ENCODE measurements at regions not wholly inside any gene's neighbourhood (a gene's known extent, or its start where the extent isn't known, plus 50 kb on each side); places are given as distances from the start of the nearest gene placed in this dataset.

GRCh38 chr18:43341014-43341413 lies 63.7 kb upstream of the SYT4 start:
- TF ChIP-seq EZH2 (IDR thresholded peaks at IDR 0.05; ENCODE audit: low read length) (no peak), CTCF (optimal IDR thresholded peaks at IDR 0.05 in 1 of 3, IDR thresholded peaks at IDR 0.05 in 1 of 3, conservative IDR thresholded peaks at IDR 0.05 in 1 of 3; ENCODE audit: extremely low read depth in 1 of 3, insufficient read depth in 2 of 3, low read length in 3 of 3) (no peak)
- no peak overlapping the region for H3K4me2 ChIP-seq (ENCODE audit: control insufficient read depth, extremely low read depth, insufficient read depth, low read depth, low read length)
- no peaks in the 10 kb centered on the region for H4K20me1 ChIP-seq (ENCODE audit: control insufficient read depth, extremely low read depth, insufficient read depth, low read length)
- no peaks in the 10 kb centered on the region for H3K4me1 ChIP-seq (ENCODE audit: control insufficient read depth, extremely low read depth, insufficient read depth, low read length)
- no peaks in the 10 kb centered on the region for H3K9me3 ChIP-seq (ENCODE audit: control insufficient read depth, low read depth, low read length)
- no peaks in the 10 kb centered on the region for H3K27me3 ChIP-seq (ENCODE audit: control insufficient read depth, extremely low read depth, insufficient read depth, low read length)
- no peak for FAIRE-seq
- no peak overlapping the region for H3K27ac ChIP-seq (ENCODE audit: control insufficient read depth, insufficient read depth, low read length)
- H3K9me1 ChIP-seq (ENCODE audit: control insufficient read depth, extremely low read depth, insufficient read depth, low read length) = no peaks in the 10 kb centered on the region
- dilution Hi-C loops (cut with MboI; ENCODE audit: extremely low pct_ligation_motif_present, low sequenced_read_pairs) = no loop called here
- H3K4me3 ChIP-seq (ENCODE audit: control insufficient read depth in 2 of 3, extremely low read depth in 1 of 3, insufficient read depth in 2 of 3, low read depth in 1 of 3, low read length in 3 of 3) = no peak overlapping the region
- no peak overlapping the region for H3K9ac ChIP-seq (ENCODE audit: control insufficient read depth, extremely low read depth, insufficient read depth, low read length)
- no peaks in the 10 kb centered on the region for H3K79me2 ChIP-seq (ENCODE audit: control insufficient read depth, insufficient read depth, low read length)
- H2AFZ ChIP-seq (ENCODE audit: control insufficient read depth, low read length) = no peak overlapping the region
- no peak for DNase-seq (ENCODE audit: low read depth, low spot score)
- no peaks in the 10 kb centered on the region for H3K36me3 ChIP-seq (ENCODE audit: control insufficient read depth in 2 of 2, extremely low read depth in 1 of 2, insufficient read depth in 2 of 2, low read length in 2 of 2)

DNA sequence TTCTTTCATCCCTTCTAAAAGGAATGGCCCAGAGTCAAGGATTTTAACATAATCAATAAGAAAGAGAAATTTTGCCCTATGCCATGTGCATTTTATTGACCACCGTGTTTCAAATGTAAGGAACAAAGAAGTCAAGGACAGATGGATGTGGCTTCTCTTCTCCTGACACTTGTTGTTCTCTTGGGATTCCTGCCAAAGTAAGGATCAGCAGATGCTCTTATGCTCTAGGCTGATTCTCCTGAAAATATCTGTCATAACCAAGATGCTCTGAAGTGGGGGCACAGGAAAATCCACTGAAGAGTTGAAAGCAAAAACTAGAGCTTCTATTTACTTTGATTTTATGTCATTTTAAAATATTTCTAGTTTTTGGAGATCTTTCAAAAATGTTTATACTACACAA lies 72.9 kb upstream of the SYT4 start:
- Histone ChIP-seq H3K9me1 (ENCODE audit: control insufficient read depth, extremely low read depth, insufficient read depth, low read length) (no peaks in the 10 kb centered on the region), H3K27ac (ENCODE audit: control insufficient read depth, insufficient read depth, low read length) (no peak overlapping the region), H3K4me1 (ENCODE audit: control insufficient read depth, extremely low read depth, insufficient read depth, low read length) (no peaks in the 10 kb centered on the region), H3K36me3 (ENCODE audit: control insufficient read depth in 2 of 2, extremely low read depth in 1 of 2, insufficient read depth in 2 of 2, low read length in 2 of 2) (no peaks in the 10 kb centered on the region), H3K27me3 (ENCODE audit: control insufficient read depth, extremely low read depth, insufficient read depth, low read length) (no peaks in the 10 kb centered on the region), H3K9ac (ENCODE audit: control insufficient read depth, extremely low read depth, insufficient read depth, low read length) (no peak overlapping the region), H3K4me3 (ENCODE audit: control insufficient read depth in 2 of 3, extremely low read depth in 1 of 3, insufficient read depth in 2 of 3, low read depth in 1 of 3, low read length in 3 of 3) (no peak overlapping the region), H3K4me2 (ENCODE audit: control insufficient read depth, extremely low read depth, insufficient read depth, low read depth, low read length) (no peak overlapping the region), H4K20me1 (ENCODE audit: control insufficient read depth, extremely low read depth, insufficient read depth, low read length) (no peaks in the 10 kb centered on the region), H2AFZ (ENCODE audit: control insufficient read depth, low read length) (no peak overlapping the region), H3K9me3 (ENCODE audit: control insufficient read depth, low read depth, low read length) (no peaks in the 10 kb centered on the region), H3K79me2 (ENCODE audit: control insufficient read depth, insufficient read depth, low read length) (no peaks in the 10 kb centered on the region)
- DNase-seq (ENCODE audit: low read depth, low spot score) (no peak), FAIRE-seq (no peak)
- no peak for TF ChIP-seq EZH2 (IDR thresholded peaks at IDR 0.05; ENCODE audit: low read length)
- TF ChIP-seq CTCF (optimal IDR thresholded peaks at IDR 0.05 in 1 of 3, IDR thresholded peaks at IDR 0.05 in 1 of 3, conservative IDR thresholded peaks at IDR 0.05 in 1 of 3; ENCODE audit: extremely low read depth in 1 of 3, insufficient read depth in 2 of 3, low read length in 3 of 3) = no peak
- dilution Hi-C loops (cut with MboI; ENCODE audit: extremely low pct_ligation_motif_present, low sequenced_read_pairs) = no loop called here

Data from keratinocyte (primary cell).